ENCODE measurements at regions not wholly inside any gene's neighbourhood (a gene's known extent, or its start where the extent isn't known, plus 50 kb on each side); places are given as distances from the start of the nearest gene placed in this dataset.

DNA sequence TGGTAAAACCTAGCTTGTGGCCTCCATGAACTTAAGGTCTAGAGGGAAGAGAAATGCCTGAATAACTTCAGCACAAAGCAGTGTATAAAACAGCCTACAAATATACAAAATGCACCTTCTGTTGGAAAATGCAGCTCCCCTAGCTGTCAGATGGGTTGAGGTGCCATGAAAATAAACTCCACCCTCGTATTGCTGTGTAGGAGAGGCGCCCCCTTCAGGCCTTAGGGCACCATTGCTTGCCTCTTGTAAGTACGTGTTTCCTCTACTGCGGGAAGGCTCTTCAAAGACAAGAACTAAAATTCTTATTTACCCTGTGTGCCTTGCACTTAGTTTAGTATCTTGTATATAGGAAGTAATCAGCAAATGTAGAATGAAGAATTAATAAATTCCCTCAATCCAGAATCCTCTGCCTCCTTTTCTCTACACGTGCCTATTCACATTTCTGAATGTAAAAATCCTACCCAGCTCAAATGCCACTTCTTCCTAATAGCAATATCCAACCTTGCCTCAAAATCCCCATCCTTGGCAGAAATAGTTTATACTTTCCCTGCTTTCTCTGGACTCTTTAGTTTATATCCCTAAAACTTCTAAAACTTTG is 393.7 kb upstream of the PDE4D start:
- Histone ChIP-seq H3K4me1 (no peaks in the 10 kb centered on the region), H3K27me3 (no peaks in the 10 kb centered on the region), H3K4me3 (no peak overlapping the region), H3K27ac (no peak overlapping the region), H3K9me3 (no peaks in the 10 kb centered on the region), H3K36me3 (no peaks in the 10 kb centered on the region)
- TF ChIP-seq POLR2AphosphoS5 (IDR thresholded peaks at IDR 0.05), result no peak
- TF ChIP-seq POLR2A (IDR thresholded peaks at IDR 0.05), result no peak
- TF ChIP-seq EP300 (IDR thresholded peaks at IDR 0.05; ENCODE audit: low read depth), result no peak
- TF ChIP-seq, protein P1, sequence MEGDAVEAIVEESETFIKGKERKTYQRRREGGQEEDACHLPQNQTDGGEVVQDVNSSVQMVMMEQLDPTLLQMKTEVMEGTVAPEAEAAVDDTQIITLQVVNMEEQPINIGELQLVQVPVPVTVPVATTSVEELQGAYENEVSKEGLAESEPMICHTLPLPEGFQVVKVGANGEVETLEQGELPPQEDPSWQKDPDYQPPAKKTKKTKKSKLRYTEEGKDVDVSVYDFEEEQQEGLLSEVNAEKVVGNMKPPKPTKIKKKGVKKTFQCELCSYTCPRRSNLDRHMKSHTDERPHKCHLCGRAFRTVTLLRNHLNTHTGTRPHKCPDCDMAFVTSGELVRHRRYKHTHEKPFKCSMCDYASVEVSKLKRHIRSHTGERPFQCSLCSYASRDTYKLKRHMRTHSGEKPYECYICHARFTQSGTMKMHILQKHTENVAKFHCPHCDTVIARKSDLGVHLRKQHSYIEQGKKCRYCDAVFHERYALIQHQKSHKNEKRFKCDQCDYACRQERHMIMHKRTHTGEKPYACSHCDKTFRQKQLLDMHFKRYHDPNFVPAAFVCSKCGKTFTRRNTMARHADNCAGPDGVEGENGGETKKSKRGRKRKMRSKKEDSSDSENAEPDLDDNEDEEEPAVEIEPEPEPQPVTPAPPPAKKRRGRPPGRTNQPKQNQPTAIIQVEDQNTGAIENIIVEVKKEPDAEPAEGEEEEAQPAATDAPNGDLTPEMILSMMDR (IDR thresholded peaks at IDR 0.05), result peak in 4 of 5 experiments; percentile 30 to 52 (median 36)
- intact Hi-C loops (cut with DNase I; ENCODE audit: low total_unique reads) (no loop called here), in situ Hi-C loops (cut with MboI; ENCODE audit: low pct_ligation_motif_present in 1 of 4, low pct_unique_long_range_greater_than_20kb in 1 of 4, low sequenced_read_pairs in 3 of 4) (loop anchor here in 1 of 4 donors (25.0 kb wide), 1 partner anchor 375 kb away; no protein-coding TSS in a partner anchor)
- whole genome bisulfite sequencing, 2 donors (ENCODE audit: low coverage in 1 of 2), result 52 to 71% methylated on average over 1 to 5 of the region's 5 CpGs
- peak; percentile 26 for DNase-seq

DNA sequence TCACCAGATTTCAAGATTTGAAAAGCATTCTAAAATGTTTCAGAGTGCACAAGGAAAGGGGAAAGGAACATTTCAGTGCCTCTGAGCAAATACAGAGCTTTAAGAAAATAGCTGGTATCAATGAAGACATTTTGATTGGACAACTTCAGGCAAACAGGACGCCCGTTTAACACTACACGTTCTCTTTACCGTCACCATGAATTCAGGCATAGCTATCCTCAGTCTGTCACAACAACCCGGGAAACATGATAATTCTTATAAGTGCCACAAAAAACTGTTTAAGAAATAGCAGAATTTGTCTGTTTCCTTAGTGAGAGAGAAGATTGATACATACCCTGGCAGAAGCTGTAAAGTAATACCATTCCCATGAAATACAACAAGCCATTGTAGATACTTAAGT is 392.4 kb upstream of the PDE4D start:
- WGBS, 2 donors (ENCODE audit: low coverage in 1 of 2), result 89 to 90% methylated on average over 5 of the region's 5 CpGs
- no peak for DNase-seq
- H3K27me3 ChIP-seq, result no peaks in the 10 kb centered on the region
- no peaks in the 10 kb centered on the region for H3K36me3 ChIP-seq
- H3K4me3 ChIP-seq, result no peak overlapping the region
- intact Hi-C loops (cut with DNase I; ENCODE audit: low total_unique reads), result no loop called here
- no peaks in the 10 kb centered on the region for H3K9me3 ChIP-seq
- in situ Hi-C loops (cut with MboI; ENCODE audit: low pct_ligation_motif_present in 1 of 4, low pct_unique_long_range_greater_than_20kb in 1 of 4, low sequenced_read_pairs in 3 of 4), result loop anchor here in 1 of 4 donors (25.0 kb wide), 1 partner anchor 376 kb away; no protein-coding TSS in a partner anchor
- no peak overlapping the region for H3K27ac ChIP-seq
- TF ChIP-seq POLR2AphosphoS5 (IDR thresholded peaks at IDR 0.05) (no peak), POLR2A (IDR thresholded peaks at IDR 0.05) (no peak), EP300 (IDR thresholded peaks at IDR 0.05; ENCODE audit: low read depth) (no peak)
- TF ChIP-seq, protein P1 (IDR thresholded peaks at IDR 0.05), result no peak
- no peaks in the 10 kb centered on the region for H3K4me1 ChIP-seq

GRCh38 chr5:60280943-60281342 is 387.4 kb upstream of the PDE4D start:
- Histone ChIP-seq H3K36me3 (no peaks in the 10 kb centered on the region), H3K27ac (no peak overlapping the region), H3K27me3 (no peaks in the 10 kb centered on the region), H3K9me3 (no peaks in the 10 kb centered on the region), H3K4me1 (no peaks in the 10 kb centered on the region), H3K4me3 (no peak overlapping the region)
- DNase-seq, result no peak
- 68 to 78% methylated on average over 3 to 4 of the region's 4 CpGs for WGBS, 2 donors (ENCODE audit: low coverage in 1 of 2)
- TF ChIP-seq, protein P1 (IDR thresholded peaks at IDR 0.05), result no peak
- TF ChIP-seq POLR2A (IDR thresholded peaks at IDR 0.05) (no peak), EP300 (IDR thresholded peaks at IDR 0.05; ENCODE audit: low read depth) (no peak), POLR2AphosphoS5 (IDR thresholded peaks at IDR 0.05) (no peak)
- intact Hi-C loops (cut with DNase I; ENCODE audit: low total_unique reads), result no loop called here
- in situ Hi-C loops (cut with MboI; ENCODE audit: low pct_ligation_motif_present in 1 of 4, low pct_unique_long_range_greater_than_20kb in 1 of 4, low sequenced_read_pairs in 3 of 4), result loop anchor here in 1 of 4 donors (25.0 kb wide), 1 partner anchor 381 kb away; no protein-coding TSS in a partner anchor

DNA sequence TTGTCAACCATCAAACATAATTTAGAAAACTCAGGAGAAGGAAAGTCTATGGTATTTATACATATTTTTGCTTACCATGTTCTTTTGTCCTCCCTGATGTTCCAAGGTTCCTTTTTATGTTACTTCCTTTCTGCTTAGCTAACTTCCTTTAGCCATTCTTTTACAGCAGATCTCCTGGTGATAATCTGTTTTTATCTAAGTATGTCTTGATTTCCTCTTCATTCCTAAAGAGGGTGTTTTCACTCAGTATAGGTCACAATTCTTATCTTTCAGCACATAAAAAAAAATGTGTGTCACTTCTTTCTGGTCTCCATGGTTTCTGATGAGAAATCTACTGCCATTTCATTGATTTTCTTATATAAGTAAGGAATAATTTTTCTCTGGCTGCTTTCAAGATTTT is 384.4 kb upstream of the PDE4D start:
- in situ Hi-C loops (cut with MboI; ENCODE audit: low pct_ligation_motif_present in 1 of 4, low pct_unique_long_range_greater_than_20kb in 1 of 4, low sequenced_read_pairs in 3 of 4), result loop anchor here in 1 of 4 donors (25.0 kb wide), 1 partner anchor 384 kb away; no protein-coding TSS in a partner anchor
- DNase-seq, result no peak

More for the DNA sequence above, 384.4 kb upstream of the PDE4D start:
- no peaks in the 10 kb centered on the region for H3K27me3 ChIP-seq
- H3K4me3 ChIP-seq, result no peak overlapping the region
- TF ChIP-seq, protein P1 (IDR thresholded peaks at IDR 0.05), result no peak
- TF ChIP-seq POLR2AphosphoS5 (IDR thresholded peaks at IDR 0.05) (no peak), EP300 (IDR thresholded peaks at IDR 0.05; ENCODE audit: low read depth) (no peak), POLR2A (IDR thresholded peaks at IDR 0.05) (no peak)
- no peaks in the 10 kb centered on the region for H3K4me1 ChIP-seq
- H3K9me3 ChIP-seq, result no peaks in the 10 kb centered on the region
- H3K27ac ChIP-seq, result no peak overlapping the region
- H3K36me3 ChIP-seq, result no peaks in the 10 kb centered on the region
- intact Hi-C loops (cut with DNase I; ENCODE audit: low total_unique reads), result no loop called here

Measured in transverse colon (tissue), 4 donors.